HEK293 (cell line): ENCODE measurements at regions not wholly inside any gene's neighbourhood (a gene's known extent, or its start where the extent isn't known, plus 50 kb on each side); places are given as distances from the start of the nearest gene placed in this dataset.

Experiments used
- CTCF ChIA-PET: fragments of 350-600 bp; formaldehyde crosslinking; extraction: SDS; loops from one replicate; lab custom pipeline; 2021; ENCODE audit warnings: antibody characterized with exemption; lab: Yijun Ruan, JAX
- POLR2A ChIA-PET: fragments of 300-600 bp; formaldehyde crosslinking; extraction: SDS; loops from one replicate; lab custom pipeline; 2020; ENCODE audit warnings: antibody characterized with exemption, inconsistent platforms; lab: Yijun Ruan, JAX
- H3K27ac ChIP-seq: fragments of 200-500 bp; sonication (Bioruptor generic); 2 replicates; pipeline ENCODE4 v1.5.1; 2014; ENCODE audit warnings: low read depth, low read length, control low read depth, inconsistent platforms; ENCODE audit errors: extremely low read depth
- H3K36me3 ChIP-seq, 2 experiments: fragments of 200-500 bp in 1 of 2; sonication (Bioruptor generic) in 1 of 2; 1 replicate in 1 of 2; 2 replicates in 1 of 2; pipeline ENCODE4 v1.5.1; 2014 to 2017; ENCODE audit warnings: inconsistent platforms in 2 of 2, low read length in 2 of 2; ENCODE audit not compliant: control insufficient read depth in 2 of 2, insufficient read depth in 1 of 2
- H3K4me1 ChIP-seq: fragments of 200-500 bp; sonication (Bioruptor generic); 2 replicates; pipeline ENCODE4 v1.5.1; 2014; ENCODE audit warnings: mild to moderate bottlenecking, low read length, inconsistent platforms; ENCODE audit not compliant: control insufficient read depth, insufficient read depth
- H3K4me3 ChIP-seq: 2 replicates; pipeline ENCODE4 v1.5.1; 2011; ENCODE audit warnings: low read depth, mild to moderate bottlenecking, control low read depth, low read length, moderate library complexity
- H3K9me3 ChIP-seq: fragments of 200-500 bp; sonication (Bioruptor generic); 2 replicates; pipeline ENCODE4 v1.5.1; 2014; ENCODE audit warnings: low read depth, low read length, inconsistent platforms; ENCODE audit not compliant: control insufficient read depth, insufficient read depth
- BCL11A ChIP-seq: fragments of 450-650 bp; formaldehyde crosslinking; IDR thresholded peaks from 2 replicates; pipeline ENCODE4 v1.5.1; 2016; ENCODE audit warnings: low read depth, missing biosample characterization, missing genetic modification characterization
- HIC1 ChIP-seq: fragments of 450-650 bp; formaldehyde crosslinking; IDR thresholded peaks from 2 replicates; pipeline ENCODE4 v1.5.1; 2016; ENCODE audit warnings: missing biosample characterization, missing genetic modification characterization
- KLF8 ChIP-seq: fragments of 450-650 bp; formaldehyde crosslinking; IDR thresholded peaks from 2 replicates; pipeline ENCODE4 v1.5.1; 2016; ENCODE audit warnings: missing biosample characterization, missing genetic modification characterization
- PRDM1 ChIP-seq: fragments of 450-650 bp; formaldehyde crosslinking; IDR thresholded peaks from 2 replicates; pipeline ENCODE4; 2016; ENCODE audit warnings: missing biosample characterization, missing genetic modification characterization
- SCRT2 ChIP-seq: fragments of 450-650 bp; formaldehyde crosslinking; IDR thresholded peaks from 2 replicates; pipeline ENCODE4 v1.5.1; 2016; ENCODE audit warnings: missing biosample characterization, missing genetic modification characterization
- SP2 ChIP-seq: fragments of 450-650 bp; formaldehyde crosslinking; IDR thresholded peaks from 2 replicates; pipeline ENCODE4 v1.5.1; 2016; ENCODE audit warnings: missing biosample characterization, missing genetic modification characterization
- ZBTB26 ChIP-seq: fragments of 450-650 bp; formaldehyde crosslinking; optimal IDR thresholded peaks from 2 replicates; pipeline ENCODE3; 2016; ENCODE audit warnings: missing biosample characterization, mild to moderate bottlenecking, missing genetic modification characterization
- ZNF155 ChIP-seq: fragments of 450-650 bp; formaldehyde crosslinking; IDR thresholded peaks from 2 replicates; pipeline ENCODE4 v1.5.1; 2016; ENCODE audit warnings: missing biosample characterization, missing genetic modification characterization
- ZNF19 ChIP-seq: fragments of 450-650 bp; formaldehyde crosslinking; IDR thresholded peaks from 2 replicates; pipeline ENCODE4; 2016; ENCODE audit warnings: missing biosample characterization, missing genetic modification characterization, low read depth
- ZNF23 ChIP-seq: fragments of 450-650 bp; formaldehyde crosslinking; IDR thresholded peaks from 2 replicates; pipeline ENCODE4 v1.5.1; 2016; ENCODE audit warnings: missing biosample characterization, missing genetic modification characterization, borderline replicate concordance
- ZNF26 ChIP-seq: fragments of 450-650 bp; formaldehyde crosslinking; IDR thresholded peaks from 2 replicates; pipeline ENCODE4 v1.5.1; 2016; ENCODE audit warnings: missing biosample characterization, missing genetic modification characterization
- ZNF292 ChIP-seq: fragments of 450-650 bp; formaldehyde crosslinking; IDR thresholded peaks from 2 replicates; pipeline ENCODE4 v1.5.1; 2016; ENCODE audit warnings: low read depth, missing biosample characterization, missing genetic modification characterization, borderline replicate concordance
- ZNF362 ChIP-seq: fragments of 450-650 bp; formaldehyde crosslinking; IDR thresholded peaks from 2 replicates; pipeline ENCODE4 v1.5.1; 2016; ENCODE audit warnings: missing biosample characterization, missing genetic modification characterization
- ZNF37A ChIP-seq: fragments of 450-650 bp; IDR thresholded peaks from 2 replicates; pipeline ENCODE4 v1.5.1; 2018; ENCODE audit warnings: missing biosample characterization, missing genetic modification characterization
- ZNF398 ChIP-seq: fragments of 450-650 bp; formaldehyde crosslinking; IDR thresholded peaks from 2 replicates; pipeline ENCODE4 v1.5.1; 2017; ENCODE audit warnings: missing biosample characterization, missing genetic modification characterization
- ZNF449 ChIP-seq: fragments of 450-650 bp; formaldehyde crosslinking; IDR thresholded peaks from 2 replicates; pipeline ENCODE4 v1.5.1; 2017; ENCODE audit warnings: missing biosample characterization, mild to moderate bottlenecking, missing genetic modification characterization, moderate library complexity
- ZNF521 ChIP-seq: fragments of 450-650 bp; formaldehyde crosslinking; IDR thresholded peaks from 2 replicates; pipeline ENCODE4 v1.5.1; 2017; ENCODE audit warnings: missing biosample characterization, mild to moderate bottlenecking, missing genetic modification characterization

GRCh38 chr11:122434786-122435185 lies 220.7 kb upstream of the UBASH3B start (continued):
- TF ChIP-seq HIC1 (tag by site-specific recombination) = no peak
- no peak for TF ChIP-seq SCRT2 (tag by site-specific recombination)

GRCh38 chr11:122430490-122430889 lies 225.0 kb upstream of the UBASH3B start:
- no peak overlapping the region for H3K27ac ChIP-seq
- no peak for TF ChIP-seq SP2
- no peak for TF ChIP-seq ZNF398
- TF ChIP-seq ZNF292 (tag by site-specific recombination) = no peak
- no peak for TF ChIP-seq KLF8 (tag by site-specific recombination)
- no peak for TF ChIP-seq ZNF19 (tag by site-specific recombination)
- no peak for TF ChIP-seq ZNF37A (tag by site-specific recombination)
- no peak for TF ChIP-seq ZNF26
- TF ChIP-seq ZNF449 (tag by site-specific recombination) = no peak
- TF ChIP-seq ZNF155 (tag by site-specific recombination) = no peak
- no peak for TF ChIP-seq ZBTB26 (tag by site-specific recombination)
- no peak for TF ChIP-seq ZNF521 (tag by site-specific recombination)
- no peak for TF ChIP-seq ZNF23 (tag by site-specific recombination)
- TF ChIP-seq PRDM1 (tag by site-specific recombination) = no peak
- no peak for TF ChIP-seq ZNF362 (tag by site-specific recombination)
- no peak for TF ChIP-seq BCL11A (tag by site-specific recombination)
- H3K36me3 ChIP-seq = no peaks in the 10 kb centered on the region
- no peak overlapping the region for H3K4me3 ChIP-seq
- no peaks in the 10 kb centered on the region for H3K4me1 ChIP-seq
- H3K9me3 ChIP-seq = no peaks in the 10 kb centered on the region
- CTCF ChIA-PET = no interaction called here
- POLR2A ChIA-PET = interaction anchor here (0.7 kb wide), 1 partner anchor 1135 kb away, joined by 3 read pairs; no protein-coding TSS in a partner anchor
